ENCODE measurements at regions not wholly inside any gene's neighbourhood (a gene's known extent, or its start where the extent isn't known, plus 50 kb on each side); places are given as distances from the start of the nearest gene placed in this dataset.

GRCh38 chr4:67101612-67102011, 443.7 kb downstream of the CENPC start:
- no peak for TF ChIP-seq CTCF (IDR thresholded peaks at IDR 0.05)
- no peak for TF ChIP-seq POLR2A (IDR thresholded peaks at IDR 0.05)

All from uterus (tissue), 2 donors.